Activated CD4-positive, alpha-beta T cell treated with anti-CD3 and anti-CD28 coated beads, Interleukin-2, Interleukin-6, amounts not matched to agents 100 ng/mL and 50 ng/mL, durations not matched to agents 16 hours and 8 hours (primary cell): ENCODE measurements at regions not wholly inside any gene's neighbourhood (a gene's known extent, or its start where the extent isn't known, plus 50 kb on each side); places are given as distances from the start of the nearest gene placed in this dataset.

Experiments
- DNase-seq: peaks from one replicate; pipeline ENCODE4 v3.0.0-alpha.2; 2020

- DNase-seq = no peak
These were observed 510.3 kb upstream of the ZFHX3 start for GRCh38 chr16:73558219-73558618.

- no peak for DNase-seq
These were observed 506.2 kb upstream of the ZFHX3 start for GRCh38 chr16:73553941-73554660.

- no peak for DNase-seq
These were observed 502.2 kb upstream of the ZFHX3 start for GRCh38 chr16:73549984-73550631.

GRCh38 chr16:73547552-73548403, 499.9 kb upstream of the ZFHX3 start:
- no peak for DNase-seq

- DNase-seq = no peak
These were observed 498.5 kb upstream of the ZFHX3 start for GRCh38 chr16:73546341-73546845.

- no peak for DNase-seq
These were observed 497.8 kb upstream of the ZFHX3 start for GRCh38 chr16:73545755-73546154.

GRCh38 chr16:73545290-73545689, 497.4 kb upstream of the ZFHX3 start:
- DNase-seq = no peak

- DNase-seq = no peak
These were observed 496.9 kb upstream of the ZFHX3 start for GRCh38 chr16:73544826-73545225.

- no peak for DNase-seq
These were observed 496.2 kb upstream of the ZFHX3 start for GRCh38 chr16:73543970-73544599.

GRCh38 chr16:73543331-73543969, 495.5 kb upstream of the ZFHX3 start:
- no peak for DNase-seq

- no peak for DNase-seq
These were observed 495.0 kb upstream of the ZFHX3 start for GRCh38 chr16:73542885-73543284.

GRCh38 chr16:73537921-73538320, 490.0 kb upstream of the ZFHX3 start:
- DNase-seq = no peak

GRCh38 chr16:73536931-73537330, 489.0 kb upstream of the ZFHX3 start:
- DNase-seq = no peak

- no peak for DNase-seq
These were observed 483.1 kb upstream of the ZFHX3 start for GRCh38 chr16:73531021-73531420.

GRCh38 chr16:73530529-73530928, 482.6 kb upstream of the ZFHX3 start:
- DNase-seq = no peak

GRCh38 chr16:73529303-73530012, 481.5 kb upstream of the ZFHX3 start:
- DNase-seq = no peak

GRCh38 chr16:73527187-73527586, 479.3 kb upstream of the ZFHX3 start:
- no peak for DNase-seq

- DNase-seq = no peak
These were observed 478.3 kb upstream of the ZFHX3 start for GRCh38 chr16:73526011-73526804.

- no peak for DNase-seq
These were observed 475.3 kb upstream of the ZFHX3 start for GRCh38 chr16:73523209-73523608.

- DNase-seq = no peak
These were observed 473.6 kb upstream of the ZFHX3 start for GRCh38 chr16:73521499-73521898.

GRCh38 chr16:73515616-73516015, 467.7 kb upstream of the ZFHX3 start:
- no peak for DNase-seq
